HG02763 (cell line): ENCODE measurements at regions not wholly inside any gene's neighbourhood (a gene's known extent, or its start where the extent isn't known, plus 50 kb on each side); places are given as distances from the start of the nearest gene placed in this dataset.

Source experiments
- ATAC-seq: cut with Tn5 transposase; IDR thresholded peaks from one replicate; pipeline ENCODE4 v1.9.1; 2021; ENCODE audit warnings: mild to moderate bottlenecking, moderate library complexity; ENCODE audit not compliant: unreplicated experiment

GRCh38 chr10:29962166-29962850 is 97.1 kb downstream of the JCAD start:
- no peak for ATAC-seq

GRCh38 chr10:29961351-29961750 is 98.0 kb downstream of the JCAD start:
- ATAC-seq, result no peak

GRCh38 chr10:29960261-29960660 is 99.1 kb downstream of the JCAD start:
- no peak for ATAC-seq

GRCh38 chr10:29959586-29959985 is 99.8 kb downstream of the JCAD start:
- no peak for ATAC-seq

- no peak for ATAC-seq
Measured at GRCh38 chr10:29958440-29958839, 100.9 kb downstream of the JCAD start.

GRCh38 chr10:29957907-29958331 is 101.5 kb downstream of the JCAD start:
- no peak for ATAC-seq

- ATAC-seq, result no peak
Measured at GRCh38 chr10:29957236-29957635, 102.2 kb downstream of the JCAD start.

- ATAC-seq, result no peak
Measured at GRCh38 chr10:29956335-29956924, 103.0 kb downstream of the JCAD start.

GRCh38 chr10:29955329-29955935 is 104.0 kb downstream of the JCAD start:
- no peak for ATAC-seq

GRCh38 chr10:29951441-29951931 is 107.9 kb downstream of the JCAD start:
- ATAC-seq, result no peak

- ATAC-seq, result no peak
Measured at GRCh38 chr10:29950391-29950790, 109.0 kb downstream of the JCAD start.

- ATAC-seq, result no peak
Measured at GRCh38 chr10:29949411-29950011, 109.9 kb downstream of the JCAD start.

GRCh38 chr10:29948881-29949355 is 110.5 kb downstream of the JCAD start:
- ATAC-seq, result no peak

- ATAC-seq, result no peak
Measured at GRCh38 chr10:29947701-29948060, 111.7 kb downstream of the JCAD start.

- ATAC-seq, result no peak
Measured at GRCh38 chr10:29946953-29947700, 112.3 kb downstream of the JCAD start.

- ATAC-seq, result no peak
Measured at GRCh38 chr10:29946614-29946952, 112.8 kb downstream of the JCAD start.

GRCh38 chr10:29941476-29941875 is 117.9 kb downstream of the JCAD start:
- ATAC-seq, result no peak

GRCh38 chr10:29932991-29933390 is 126.4 kb downstream of the JCAD start:
- ATAC-seq, result no peak

- ATAC-seq, result no peak
Measured at GRCh38 chr10:29931833-29932232, 127.6 kb downstream of the JCAD start.

- no peak for ATAC-seq
Measured at GRCh38 chr10:29929006-29929405, 130.4 kb downstream of the JCAD start.

GRCh38 chr10:29926693-29927048 is 132.7 kb downstream of the JCAD start:
- ATAC-seq, result no peak
